Tibial artery (tissue), 4 donors: ENCODE measurements at regions not wholly inside any gene's neighbourhood (a gene's known extent, or its start where the extent isn't known, plus 50 kb on each side); places are given as distances from the start of the nearest gene placed in this dataset.

Experiments
- DNase-seq, 2 donors: peaks; one replicate each; pipeline ENCODE4 v3.0.0-alpha.2; 2019
- H3K27ac ChIP-seq, 2 donors: fragments of 200-600 bp; sonication (generic) in 1 of 2; 1 replicate in 1 of 2; 2 replicates in 1 of 2; pipeline ENCODE4 v1.5.1; 2018 to 2019; ENCODE audit warnings: mild to moderate bottlenecking in 1 of 2
- H3K27me3 ChIP-seq, 2 donors: fragments of 200-600 bp; sonication (generic) in 1 of 2; one replicate each; pipeline versions ENCODE4 v1.5.1 to v1.6.0; 2016 to 2019
- H3K36me3 ChIP-seq, 3 donors: fragments of 200-600 bp; sonication (generic) in 2 of 3; one replicate each; pipeline ENCODE4 v1.5.1; 2016 to 2019; ENCODE audit warnings: mild to moderate bottlenecking in 2 of 3
- H3K4me1 ChIP-seq, 4 donors: fragments of 200-600 bp; sonication (generic) in 2 of 4; 1 replicate in 3 of 4; 2 replicates in 1 of 4; pipeline ENCODE4 v1.5.1; 2016 to 2019
- H3K4me3 ChIP-seq, 2 donors: fragments of 200-600 bp; sonication (generic) in 1 of 2; 1 replicate in 1 of 2; 2 replicates in 1 of 2; pipeline ENCODE4 v1.5.1; 2018 to 2019; ENCODE audit warnings: mild to moderate bottlenecking in 2 of 2
- H3K9me3 ChIP-seq, 3 donors: fragments of 200-600 bp; sonication (generic) in 1 of 3; one replicate each; pipeline ENCODE4 v1.5.1; 2016 to 2019
- intact Hi-C: fragments of 100-400 bp; cut with DNase I; formaldehyde crosslinking; loops from one replicate; pipeline ENCODE4 v1.15.0; 2023; ENCODE audit warnings: low total_unique reads
- TF ChIP-seq, protein P1 (sequence below), 2 experiments: fragments of 200-600 bp in 1 of 2; fragments of 450-650 bp in 1 of 2; IDR thresholded peaks; one replicate each; pipeline ENCODE4 v1.5.1; 2017 to 2019; ENCODE audit warnings: antibody characterized with exemption in 2 of 2, mild to moderate bottlenecking in 1 of 2, moderate library complexity in 1 of 2

DNA sequence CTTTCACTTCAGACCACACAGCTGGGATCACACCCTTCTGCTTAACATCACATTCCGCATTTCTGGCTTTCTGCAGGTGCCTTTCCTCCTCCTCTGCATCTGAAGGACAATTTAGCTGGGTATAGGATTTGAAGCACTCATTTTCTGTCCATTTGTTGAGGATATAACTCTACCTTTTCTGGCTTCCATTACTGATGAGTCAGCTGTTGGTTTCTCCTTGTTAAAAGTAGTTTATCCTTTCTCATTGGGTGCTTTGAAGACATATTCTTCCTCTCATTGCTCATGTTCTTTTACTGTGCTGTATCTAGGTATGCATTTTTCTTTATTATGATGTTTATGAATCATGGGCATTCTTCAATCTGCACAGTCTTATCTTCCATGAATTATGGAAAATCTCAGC is 199.3 kb upstream of the SOX1 start:
- no peaks in the 10 kb centered on the region for H3K36me3 ChIP-seq
- H3K4me1 ChIP-seq, result no peaks in the 10 kb centered on the region
- H3K27ac ChIP-seq, result no peak overlapping the region
- no peak for DNase-seq
- no peaks in the 10 kb centered on the region for H3K27me3 ChIP-seq
- no peak overlapping the region for H3K4me3 ChIP-seq
- TF ChIP-seq, protein P1, sequence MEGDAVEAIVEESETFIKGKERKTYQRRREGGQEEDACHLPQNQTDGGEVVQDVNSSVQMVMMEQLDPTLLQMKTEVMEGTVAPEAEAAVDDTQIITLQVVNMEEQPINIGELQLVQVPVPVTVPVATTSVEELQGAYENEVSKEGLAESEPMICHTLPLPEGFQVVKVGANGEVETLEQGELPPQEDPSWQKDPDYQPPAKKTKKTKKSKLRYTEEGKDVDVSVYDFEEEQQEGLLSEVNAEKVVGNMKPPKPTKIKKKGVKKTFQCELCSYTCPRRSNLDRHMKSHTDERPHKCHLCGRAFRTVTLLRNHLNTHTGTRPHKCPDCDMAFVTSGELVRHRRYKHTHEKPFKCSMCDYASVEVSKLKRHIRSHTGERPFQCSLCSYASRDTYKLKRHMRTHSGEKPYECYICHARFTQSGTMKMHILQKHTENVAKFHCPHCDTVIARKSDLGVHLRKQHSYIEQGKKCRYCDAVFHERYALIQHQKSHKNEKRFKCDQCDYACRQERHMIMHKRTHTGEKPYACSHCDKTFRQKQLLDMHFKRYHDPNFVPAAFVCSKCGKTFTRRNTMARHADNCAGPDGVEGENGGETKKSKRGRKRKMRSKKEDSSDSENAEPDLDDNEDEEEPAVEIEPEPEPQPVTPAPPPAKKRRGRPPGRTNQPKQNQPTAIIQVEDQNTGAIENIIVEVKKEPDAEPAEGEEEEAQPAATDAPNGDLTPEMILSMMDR (IDR thresholded peaks at IDR 0.05), result no peak
- H3K9me3 ChIP-seq, result no peaks in the 10 kb centered on the region
- intact Hi-C loops, result no loop called here

DNA sequence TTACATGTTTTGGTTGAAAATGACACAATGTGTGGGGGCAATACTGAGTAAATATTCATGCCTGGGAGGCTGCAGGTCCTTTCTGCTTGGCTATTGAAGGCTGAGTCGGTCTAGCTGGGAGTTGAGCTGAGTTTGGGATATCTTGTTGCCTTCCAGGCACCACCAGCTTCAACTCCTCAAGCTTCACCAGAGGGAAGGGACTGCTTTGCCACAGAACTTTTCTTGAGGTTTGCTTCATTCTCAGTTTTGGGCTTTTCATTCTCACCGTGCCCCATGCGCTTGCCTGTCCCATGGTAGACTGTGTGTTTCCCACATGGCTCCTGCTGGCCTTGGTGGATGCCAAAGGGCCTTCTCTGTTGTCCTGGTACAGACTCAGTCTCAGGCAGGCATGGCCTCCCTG is 198.2 kb upstream of the SOX1 start:
- intact Hi-C loops, result no loop called here
- peak in 1 of 2 donors; percentile 47 for DNase-seq
- Histone ChIP-seq H3K27me3 (peaks cover 0 to 5% of the 10 kb centered on the region in 2 donors), H3K4me3 (no peak overlapping the region), H3K9me3 (no peaks in the 10 kb centered on the region), H3K27ac (no peak overlapping the region), H3K36me3 (no peaks in the 10 kb centered on the region), H3K4me1 (no peaks in the 10 kb centered on the region)
- TF ChIP-seq, protein P1 (IDR thresholded peaks at IDR 0.05), result no peak

DNA sequence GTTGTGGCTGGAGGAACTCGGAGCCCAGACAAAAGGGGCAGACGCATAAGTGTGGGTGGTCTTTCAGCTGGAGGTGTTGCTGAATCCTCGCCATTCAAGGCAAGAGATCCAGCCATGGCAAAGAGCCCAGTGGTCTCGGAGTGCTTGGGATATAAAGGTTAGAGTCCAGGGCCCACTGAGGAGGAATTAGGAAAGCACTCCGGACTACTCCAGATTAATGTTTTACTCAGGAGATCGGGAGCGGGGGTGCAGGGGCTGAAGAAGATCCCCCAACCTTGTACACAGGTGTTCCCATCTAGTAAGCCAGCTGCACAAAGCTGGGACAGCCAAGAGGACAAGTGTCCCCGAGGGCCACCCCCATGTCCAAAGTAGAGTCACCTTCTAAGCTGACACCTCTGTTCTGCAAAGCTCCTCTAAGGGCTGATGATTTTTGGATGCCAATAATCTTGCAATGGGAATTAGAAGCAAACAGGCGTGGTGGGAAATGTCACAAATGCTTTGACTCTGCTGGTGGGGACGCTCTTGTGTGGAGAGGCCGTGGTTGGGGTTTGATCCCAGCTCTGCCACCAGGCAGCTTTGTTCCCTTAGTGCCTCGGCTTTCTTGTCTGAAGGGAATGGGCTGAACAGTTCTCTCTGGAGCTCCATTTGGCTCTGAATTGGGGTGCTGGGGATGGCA is 194.3 kb upstream of the SOX1 start:
- peak in 1 of 2 donors; percentile 40 for DNase-seq
- no peaks in the 10 kb centered on the region for H3K36me3 ChIP-seq
- no peaks in the 10 kb centered on the region for H3K9me3 ChIP-seq
- H3K27me3 ChIP-seq, result peaks cover 0 to 6% of the 10 kb centered on the region in 2 donors
- H3K27ac ChIP-seq, result no peak overlapping the region
- no peaks in the 10 kb centered on the region for H3K4me1 ChIP-seq
- TF ChIP-seq, protein P1 (IDR thresholded peaks at IDR 0.05), result no peak
- intact Hi-C loops, result no loop called here
- no peak overlapping the region for H3K4me3 ChIP-seq

DNA sequence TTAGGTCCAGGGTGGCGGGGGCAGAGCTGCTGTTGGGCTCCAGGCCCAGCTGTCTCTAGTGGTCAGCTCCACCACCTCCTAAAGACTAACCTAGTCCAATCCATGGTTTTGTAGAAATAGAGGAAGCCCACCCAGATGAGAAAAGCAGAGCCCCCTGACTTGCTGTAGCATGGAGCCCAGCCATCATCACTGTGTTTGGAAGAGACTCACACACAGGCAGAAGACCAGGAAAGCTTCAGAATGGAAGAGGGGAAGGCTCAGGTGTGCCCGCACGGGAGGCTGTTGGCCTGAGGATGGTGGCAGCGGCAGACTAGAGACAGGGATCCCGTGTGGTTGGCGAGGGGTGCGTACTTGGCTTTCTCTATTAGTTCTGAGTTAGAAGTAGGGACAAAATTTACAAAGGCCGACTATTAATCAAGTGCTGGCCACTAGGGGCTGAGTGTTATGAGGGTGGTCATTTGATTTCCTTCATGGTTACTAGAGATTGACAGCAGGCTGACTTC is 193.2 kb upstream of the SOX1 start:
- DNase-seq, result peak in 1 of 2 donors; percentile 39
- TF ChIP-seq, protein P1 (IDR thresholded peaks at IDR 0.05), result no peak
- Histone ChIP-seq H3K9me3 (no peaks in the 10 kb centered on the region), H3K27ac (no peak overlapping the region), H3K36me3 (no peaks in the 10 kb centered on the region), H3K27me3 (peaks cover 0 to 6% of the 10 kb centered on the region in 2 donors), H3K4me3 (no peak overlapping the region), H3K4me1 (no peaks in the 10 kb centered on the region)
- intact Hi-C loops, result no loop called here

DNA sequence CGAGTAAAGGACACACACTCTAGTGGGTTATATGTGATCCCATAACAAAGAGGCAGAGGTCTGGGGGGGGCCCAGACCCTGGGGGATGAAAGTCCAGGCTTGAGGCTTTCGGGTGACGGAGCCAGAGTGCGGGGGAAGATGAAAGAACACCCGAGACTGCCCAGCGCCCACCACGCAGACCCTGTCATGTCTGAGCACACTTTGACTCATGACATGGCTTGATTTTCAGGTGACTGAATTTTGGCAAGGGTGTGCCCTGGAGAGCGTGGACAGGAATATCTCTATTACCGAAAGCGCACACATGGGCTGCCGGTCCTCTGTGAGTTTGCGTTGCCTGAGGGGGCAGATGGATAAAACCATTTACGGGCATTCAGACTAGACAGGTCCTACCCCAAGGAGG is 192.0 kb upstream of the SOX1 start:
- Histone ChIP-seq H3K36me3 (no peaks in the 10 kb centered on the region), H3K9me3 (no peaks in the 10 kb centered on the region), H3K27me3 (peaks cover 0 to 6% of the 10 kb centered on the region in 2 donors), H3K4me3 (no peak overlapping the region), H3K27ac (no peak overlapping the region), H3K4me1 (no peaks in the 10 kb centered on the region)
- peak in 1 of 2 donors; percentile 46 for DNase-seq
- intact Hi-C loops, result no loop called here
- TF ChIP-seq, protein P1 (IDR thresholded peaks at IDR 0.05), result no peak
